ENCODE measurements at regions not wholly inside any gene's neighbourhood (a gene's known extent, or its start where the extent isn't known, plus 50 kb on each side); places are given as distances from the start of the nearest gene placed in this dataset.

DNA sequence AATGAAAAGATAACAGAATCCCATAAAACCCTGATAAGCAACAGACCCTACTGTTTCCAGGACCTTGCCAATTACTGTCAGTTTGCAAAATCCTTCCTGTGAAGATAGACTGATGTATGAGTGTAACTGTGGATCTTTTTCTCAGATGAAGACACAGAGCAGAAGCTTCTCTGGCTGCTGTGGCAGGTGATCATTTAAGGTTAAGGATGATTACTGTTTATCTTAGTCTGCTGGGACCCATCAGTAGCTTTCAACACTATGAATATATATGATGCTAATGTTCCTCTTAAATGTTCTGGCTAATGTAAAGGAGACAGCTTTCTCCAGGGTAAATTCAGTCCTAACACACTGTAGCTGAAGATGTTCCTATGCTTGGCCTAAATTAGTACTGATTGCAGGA, 56.0 kb upstream of the CTTNBP2 start:
- no peak for DNase-seq

DNA sequence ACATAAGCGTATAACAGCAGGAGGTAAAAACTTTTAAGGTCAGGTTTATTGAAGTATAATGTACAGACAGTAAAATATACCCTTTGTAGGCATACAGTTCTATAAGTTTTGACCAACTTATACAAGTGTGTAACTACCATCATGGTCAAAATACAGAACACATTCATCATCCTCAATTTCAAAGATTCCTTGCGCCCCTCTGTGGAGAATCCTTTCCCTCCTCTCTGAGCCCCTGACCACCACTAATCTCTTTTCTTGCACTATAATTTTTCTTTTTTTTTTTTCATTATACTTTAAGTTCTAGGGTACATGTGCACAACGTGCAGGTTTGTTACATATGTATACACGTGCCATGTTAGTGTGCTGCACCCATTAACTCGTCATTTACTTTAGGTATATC, 58.1 kb upstream of the CTTNBP2 start:
- no peak for DNase-seq

DNA sequence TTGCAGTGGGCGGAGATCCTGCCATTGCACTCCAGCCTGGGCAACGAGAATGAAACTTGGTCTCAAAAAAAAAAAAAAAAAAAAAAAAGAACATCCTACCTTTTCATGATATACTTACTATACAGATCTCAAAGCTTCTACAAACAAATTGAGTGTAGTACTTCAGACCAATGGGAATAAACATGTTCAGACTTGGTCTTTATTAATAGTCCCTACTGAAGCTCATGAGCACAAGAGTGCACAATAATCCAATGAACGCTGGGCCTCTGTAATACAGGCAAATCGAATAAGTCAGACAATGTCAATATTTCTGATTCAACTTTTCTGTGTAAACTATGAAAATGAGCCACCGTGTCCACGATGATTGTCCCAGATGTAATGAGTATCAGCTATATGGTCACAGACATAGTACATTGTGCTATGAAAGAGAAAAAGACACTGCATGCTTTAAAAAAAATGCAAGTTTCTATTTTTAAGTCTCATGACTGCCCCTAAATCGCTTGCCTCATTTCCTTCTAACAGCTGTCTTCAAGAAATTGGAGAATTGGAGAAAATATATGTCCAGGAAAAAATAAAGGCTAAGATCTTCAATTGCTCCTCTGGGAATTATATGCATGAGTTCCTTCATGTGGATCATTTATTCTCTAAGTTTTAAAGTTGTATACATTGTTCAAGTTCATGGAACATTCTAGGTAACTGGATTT, 64.0 kb upstream of the CTTNBP2 start:
- DNase-seq = peak; percentile 62

DNA sequence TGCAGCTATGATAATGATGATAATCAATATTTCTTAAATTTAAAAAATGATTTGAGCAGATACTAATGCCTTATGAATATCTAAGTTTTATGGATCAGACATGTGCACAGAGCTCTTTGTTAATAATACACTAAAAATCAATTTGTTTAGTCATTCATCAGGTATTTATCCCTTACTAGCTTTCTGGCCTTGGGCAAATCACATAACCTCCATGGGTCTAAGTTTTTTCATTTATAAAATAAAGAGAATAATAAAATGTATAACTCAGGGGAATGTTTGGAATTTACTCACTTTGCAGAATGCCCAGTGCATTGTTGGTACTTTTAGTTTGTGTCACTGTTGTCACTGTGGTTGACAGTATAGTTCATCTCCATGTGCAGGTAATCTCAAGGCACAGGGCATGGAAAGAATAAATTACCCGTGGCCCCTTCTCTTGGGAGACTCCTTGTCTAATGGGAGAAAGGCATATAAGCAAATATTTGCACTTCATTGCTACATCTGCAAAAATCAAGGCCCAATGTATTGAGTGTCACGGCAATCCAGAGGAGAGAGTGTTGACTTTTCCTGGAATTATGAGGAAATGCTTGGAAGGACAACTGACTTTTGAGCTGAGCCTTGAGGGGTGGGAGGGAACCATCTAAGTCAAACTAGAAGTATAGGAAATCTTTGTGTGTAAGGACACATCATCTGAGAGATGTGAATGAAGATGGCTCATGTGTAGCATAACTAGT, 64.7 kb upstream of the CTTNBP2 start:
- DNase-seq = no peak

DNA sequence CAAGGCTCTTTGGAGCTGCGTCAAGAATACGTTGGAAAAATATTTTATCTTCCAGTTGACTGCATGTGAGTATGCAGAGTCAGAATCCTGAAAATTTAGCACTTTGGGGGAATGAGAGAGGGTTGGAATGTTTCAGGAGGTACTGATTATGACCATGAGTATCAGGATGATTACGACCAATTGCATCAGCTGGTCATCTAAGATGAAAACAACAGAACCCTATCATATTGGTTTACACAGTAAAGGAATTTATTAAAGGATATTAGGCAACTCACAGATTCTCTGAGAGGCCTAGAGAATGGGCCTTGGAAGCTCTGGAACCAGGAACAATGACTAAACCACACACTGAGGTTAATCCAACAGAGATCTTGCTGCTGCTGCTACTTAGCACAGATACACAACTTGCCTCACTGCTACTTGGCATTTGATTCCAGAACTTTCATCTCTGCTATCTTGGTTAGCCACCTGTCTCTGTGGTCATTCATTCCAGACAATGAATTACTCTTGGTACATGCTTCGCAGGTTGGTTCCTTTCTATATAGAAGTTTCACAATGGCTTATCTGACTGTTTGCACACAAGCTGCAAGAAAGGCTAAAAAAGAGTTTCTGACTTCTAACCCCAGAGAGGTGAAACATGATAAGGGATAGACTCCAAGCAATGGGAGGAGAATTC, 68.0 kb upstream of the CTTNBP2 start:
- DNase-seq = no peak

DNA sequence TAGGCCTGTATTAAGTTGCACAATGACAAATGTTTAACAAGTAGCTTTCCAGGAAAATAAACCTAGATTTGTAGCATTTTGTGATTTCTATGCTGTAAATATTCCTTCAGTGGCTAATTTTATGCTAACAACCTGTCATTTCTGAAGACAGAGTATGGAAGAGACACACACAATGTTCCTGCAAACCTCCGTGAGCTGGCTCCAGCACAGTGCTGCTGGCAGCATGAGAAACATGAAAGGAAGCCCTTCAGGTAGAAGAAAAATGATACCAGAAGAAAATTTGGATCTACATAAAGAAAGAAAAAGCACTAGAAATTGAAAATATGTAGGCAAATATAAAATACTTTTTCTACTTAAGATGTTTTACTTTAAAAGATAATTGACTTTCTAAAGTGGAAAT, 69.5 kb upstream of the CTTNBP2 start:
- no peak for DNase-seq

DNA sequence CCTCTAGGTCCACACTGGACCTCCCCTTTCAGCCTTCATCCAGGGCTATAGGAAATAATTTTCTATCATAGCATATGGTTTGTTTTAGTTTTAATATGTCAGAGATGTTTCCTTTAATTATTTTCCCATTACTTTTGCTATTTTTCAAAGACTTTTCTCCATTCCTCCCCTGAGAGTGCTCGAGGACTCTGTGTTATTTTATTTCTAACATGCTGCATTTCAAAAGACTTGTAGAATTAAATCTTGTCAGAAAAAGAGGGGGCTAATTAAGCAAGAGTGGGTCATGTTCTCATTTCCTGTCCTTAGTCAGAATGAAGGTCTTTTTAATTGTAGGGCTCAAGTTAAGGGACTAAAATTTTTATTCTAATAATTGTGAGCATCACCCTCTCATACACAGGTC, 71.6 kb upstream of the CTTNBP2 start:
- no peak for DNase-seq

DNA sequence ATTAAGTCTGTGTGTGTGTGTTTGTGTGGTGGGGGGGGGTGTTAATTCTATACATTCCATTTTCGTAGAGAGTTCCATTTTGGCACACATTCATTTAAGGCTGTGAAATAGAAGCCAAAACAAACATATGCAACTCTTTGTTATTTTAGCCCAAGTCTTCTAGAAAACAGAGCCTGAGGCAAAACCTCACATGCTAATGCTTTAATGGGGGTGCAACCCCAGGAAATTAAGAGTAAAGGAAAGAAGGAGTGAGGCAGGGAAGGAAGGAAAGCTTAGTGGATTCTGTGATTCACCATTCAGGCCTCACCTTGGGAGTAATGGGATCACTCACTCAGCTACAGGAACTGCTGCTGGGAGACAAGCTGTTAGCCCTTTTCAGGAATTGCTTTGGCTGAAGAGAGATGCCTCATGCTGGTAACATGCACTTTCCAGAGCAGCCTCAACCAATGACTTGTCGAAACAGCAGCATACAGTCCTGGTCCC, 73.0 kb upstream of the CTTNBP2 start:
- no peak for DNase-seq

DNA sequence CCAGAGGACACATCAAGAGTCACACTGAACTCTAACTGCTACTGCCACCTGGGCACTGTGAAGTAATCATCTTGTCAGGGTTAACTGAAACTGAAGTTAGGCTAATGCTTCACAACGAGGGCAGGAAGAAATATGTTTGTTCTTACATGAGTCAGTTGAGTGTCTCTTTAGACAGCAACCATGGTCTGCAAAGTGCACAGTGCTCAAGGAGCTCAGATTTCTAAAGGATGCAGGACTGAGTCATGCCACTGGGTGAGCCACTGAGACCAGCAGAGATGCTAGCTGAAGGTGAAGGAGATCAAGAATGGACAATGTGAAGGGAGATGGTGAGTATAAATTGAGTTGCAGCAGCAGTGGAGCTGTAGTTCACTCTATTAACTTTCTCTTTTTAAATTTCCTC, 76.0 kb upstream of the CTTNBP2 start:
- DNase-seq = peak; percentile 28

DNA sequence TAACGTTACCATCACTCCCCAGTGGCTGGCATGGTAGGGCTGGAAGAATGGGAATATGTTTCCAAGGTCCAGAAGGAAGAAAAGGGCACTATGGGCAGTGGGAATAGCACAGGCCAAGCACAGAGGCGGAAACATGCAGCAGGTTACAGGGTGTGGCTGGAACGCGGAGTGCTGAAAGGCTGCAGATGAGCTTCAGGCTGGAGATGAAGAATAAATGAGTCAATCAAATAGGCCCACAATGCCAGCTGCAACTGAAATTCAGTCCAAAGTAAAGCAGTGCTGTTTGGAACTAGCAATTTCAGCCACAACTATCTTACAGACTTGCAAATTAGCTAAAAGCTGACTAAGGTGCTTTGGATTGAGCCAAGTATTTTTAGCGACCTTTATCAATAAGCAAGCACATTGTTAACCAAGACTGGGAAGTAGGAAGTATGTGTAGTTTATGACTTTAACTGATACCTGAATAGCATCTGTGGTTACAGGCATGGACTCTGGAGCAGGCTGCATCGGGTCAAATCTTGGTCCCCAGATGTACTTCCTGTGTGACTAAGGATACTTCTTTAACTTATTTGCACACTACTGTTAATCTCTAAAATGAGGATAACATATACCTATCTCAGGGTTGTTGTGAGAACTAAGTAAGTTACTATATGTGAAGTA, 77.5 kb upstream of the CTTNBP2 start:
- DNase-seq = no peak

DNA sequence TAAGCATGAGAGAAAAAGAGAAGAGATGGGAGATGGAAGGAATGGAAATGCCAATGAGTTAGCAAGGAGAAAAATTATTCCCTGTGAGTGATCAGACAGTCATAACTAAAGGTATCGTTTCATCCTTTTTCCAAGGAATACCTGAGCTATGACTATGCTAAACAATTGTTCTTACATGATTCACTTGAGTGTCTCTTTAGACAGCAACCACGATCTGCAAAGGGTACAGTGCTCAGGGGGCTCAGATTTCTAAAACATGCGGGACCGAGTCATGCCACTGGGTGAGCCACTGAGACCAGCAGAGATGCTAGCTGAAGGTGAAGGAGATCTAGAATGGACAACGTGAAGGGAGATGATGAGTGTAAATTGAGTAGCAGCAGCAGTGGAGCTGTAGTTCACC, 78.0 kb upstream of the CTTNBP2 start:
- DNase-seq = no peak

DNA sequence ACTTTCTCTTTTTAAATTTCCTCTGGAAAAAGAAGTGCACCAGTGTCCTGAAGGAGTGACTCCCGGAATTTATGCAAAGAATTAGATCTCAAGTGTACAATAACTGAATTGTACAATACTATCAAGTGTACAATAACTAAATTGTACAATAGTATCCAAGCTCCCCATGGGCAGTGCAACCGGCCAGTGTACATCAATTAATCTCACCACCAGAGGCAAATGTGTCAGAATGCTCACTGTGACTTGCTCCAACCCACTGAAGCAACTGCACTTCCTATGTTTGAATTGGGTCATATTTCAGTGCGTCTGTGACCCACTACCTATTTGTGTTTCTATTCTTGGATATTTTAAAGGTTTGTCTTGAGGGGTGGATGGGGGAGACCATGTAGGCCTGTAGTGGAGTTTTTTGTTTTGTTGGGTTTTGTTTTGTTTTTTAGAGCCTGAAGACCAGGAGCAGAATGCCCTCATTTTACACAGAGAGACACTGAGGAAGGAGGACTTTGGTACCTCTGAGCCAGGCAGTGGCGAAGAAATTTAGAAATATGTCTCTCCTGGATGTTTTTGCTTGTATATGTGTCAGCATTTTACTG, 78.5 kb upstream of the CTTNBP2 start:
- DNase-seq = no peak

DNA sequence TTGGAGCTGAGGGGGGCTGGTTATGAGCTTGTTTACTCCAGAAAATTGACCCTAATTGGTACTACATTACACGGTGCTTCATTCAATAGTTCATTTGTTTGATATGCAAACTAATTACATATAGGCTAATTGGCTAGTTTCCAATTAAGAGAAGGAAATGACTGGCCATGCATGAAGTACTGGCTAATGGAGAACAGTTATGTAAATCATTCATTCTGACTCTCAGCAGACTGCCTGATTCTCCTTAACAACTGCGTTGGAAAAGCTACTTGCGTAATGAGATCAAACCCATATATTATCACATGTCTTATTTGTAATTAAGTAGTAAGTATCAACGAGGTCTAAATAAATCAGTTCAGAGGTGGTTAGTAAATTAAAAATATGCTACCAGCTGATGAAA, 81.8 kb upstream of the CTTNBP2 start:
- peak; percentile 10 for DNase-seq

DNA sequence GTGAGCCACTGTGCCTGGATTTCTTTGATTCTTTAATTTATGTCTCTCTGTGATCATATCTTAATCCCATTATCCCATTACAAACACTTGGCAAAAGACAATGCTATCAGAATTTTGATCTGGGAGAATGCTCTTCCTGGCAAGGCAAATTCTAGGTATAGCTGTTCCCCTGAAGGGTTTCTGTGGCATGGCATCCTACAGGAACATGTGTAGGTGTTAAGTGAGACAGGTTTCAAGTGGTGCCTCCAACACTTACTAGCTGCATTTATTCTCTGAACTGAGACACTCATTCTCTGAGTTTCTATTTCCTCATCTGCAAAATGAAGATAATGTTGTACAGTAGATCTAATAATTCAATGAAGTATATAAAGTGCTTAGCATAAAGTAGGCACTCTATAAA, 87.1 kb upstream of the CTTNBP2 start:
- no peak for DNase-seq

DNA sequence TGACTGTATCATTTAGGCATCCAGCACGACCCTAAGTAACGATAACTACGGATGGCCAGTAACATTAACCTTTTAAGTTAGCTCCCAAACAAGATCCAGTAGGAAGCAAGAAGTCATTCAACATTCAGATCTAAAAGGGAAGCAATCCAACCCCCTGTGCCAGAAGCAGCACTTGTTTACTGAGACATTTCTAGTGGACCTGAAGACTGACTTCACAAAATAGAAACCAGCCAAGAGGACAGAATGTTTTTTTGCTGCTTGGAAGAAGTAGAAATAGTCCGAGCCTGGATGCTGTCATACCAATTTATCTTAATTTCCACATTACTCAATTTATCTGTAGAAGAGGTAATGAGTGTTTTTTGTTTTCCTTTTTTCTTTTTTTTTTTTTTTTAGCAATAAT, 88.0 kb upstream of the CTTNBP2 start:
- DNase-seq = no peak

DNA sequence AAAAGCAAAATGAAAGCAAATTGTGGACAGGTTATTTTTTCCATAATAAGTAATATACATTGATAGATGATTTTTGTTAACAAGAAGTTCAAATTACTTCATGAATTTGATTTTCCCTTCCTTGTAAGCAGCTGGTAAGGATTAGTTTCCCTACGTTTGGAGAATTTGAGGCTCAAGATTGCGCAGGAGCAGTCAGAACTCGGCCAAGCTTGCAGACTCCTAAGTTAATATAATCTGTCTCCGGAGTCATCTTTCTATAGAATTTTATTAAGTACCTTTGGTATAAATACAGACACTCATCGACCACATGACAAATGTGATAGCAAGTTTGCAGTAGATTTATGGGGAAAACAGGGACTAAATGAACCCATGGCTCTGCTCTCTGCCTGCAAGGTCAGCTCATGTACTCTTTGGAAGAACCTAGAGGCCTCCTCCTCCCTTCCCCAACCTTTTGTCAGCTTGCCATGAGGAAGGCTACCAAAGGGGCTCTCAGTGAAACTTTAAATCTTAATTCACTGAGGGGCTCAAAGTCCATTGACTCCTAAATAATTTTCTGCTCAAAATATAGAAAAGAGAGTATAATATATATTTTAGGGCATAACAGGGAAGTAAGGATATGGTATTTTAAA, 89.2 kb upstream of the CTTNBP2 start:
- no peak for DNase-seq

DNA sequence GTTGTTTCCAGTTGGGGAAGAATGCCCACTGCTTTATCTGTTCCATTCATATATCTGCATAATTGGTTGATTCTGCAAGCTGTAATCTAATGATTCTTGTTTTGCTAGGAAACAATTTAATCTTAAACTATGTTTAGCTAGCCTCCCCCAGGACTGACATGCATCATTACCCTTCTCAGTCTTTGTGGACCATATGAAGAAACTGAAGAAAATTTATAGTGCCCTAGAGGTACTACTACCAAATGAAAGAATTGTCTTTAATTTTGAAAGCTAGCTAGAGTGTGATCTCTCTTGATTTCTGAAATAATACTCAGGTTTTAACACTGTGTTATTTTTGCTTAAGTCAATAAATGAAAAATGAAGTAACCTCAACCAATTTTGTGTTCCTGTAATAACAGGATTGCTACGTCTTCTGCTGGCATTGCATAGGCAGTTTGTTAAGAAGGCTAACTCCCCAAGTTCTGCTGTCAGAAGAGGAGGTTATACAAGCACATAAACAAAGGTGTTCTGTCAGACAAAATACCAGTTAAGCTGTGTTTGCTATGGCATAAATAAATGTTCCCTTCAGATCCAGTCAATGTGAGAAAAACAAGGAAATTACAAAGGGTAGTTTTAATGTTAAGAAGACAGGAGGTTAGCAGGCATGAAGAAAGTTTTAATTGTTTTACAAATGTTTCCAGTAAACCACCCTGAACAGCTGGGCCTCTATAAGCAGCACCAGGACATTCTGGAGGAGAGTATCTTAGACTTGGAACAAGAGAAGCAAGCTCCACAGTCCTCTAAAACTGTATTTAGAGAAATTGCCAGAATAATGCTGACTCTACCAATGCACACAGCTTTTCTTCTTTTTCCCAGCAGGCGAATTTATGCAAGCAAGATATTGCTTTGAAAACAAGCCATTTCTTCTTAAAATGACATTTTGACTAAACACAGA, 90.3 kb upstream of the CTTNBP2 start:
- no peak for DNase-seq

DNA sequence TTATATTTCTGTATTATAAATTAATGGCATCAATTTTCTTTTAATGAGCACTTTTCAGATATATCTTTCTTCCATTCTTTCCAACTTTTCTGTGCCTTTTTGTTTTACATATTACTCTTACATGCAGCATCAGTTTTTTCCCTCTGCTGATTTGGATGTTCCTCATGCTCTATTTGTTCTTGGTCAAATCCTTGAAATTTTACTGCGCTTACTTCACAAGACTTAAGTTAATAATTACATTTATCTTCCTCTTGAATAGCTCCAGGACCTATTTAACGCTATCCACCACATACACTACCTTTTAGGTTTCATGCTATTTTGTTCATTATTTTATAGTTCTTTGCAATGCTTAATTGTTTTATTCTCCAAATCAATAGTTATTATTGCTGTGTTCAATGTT, 97.6 kb upstream of the CTTNBP2 start:
- DNase-seq = no peak

DNA sequence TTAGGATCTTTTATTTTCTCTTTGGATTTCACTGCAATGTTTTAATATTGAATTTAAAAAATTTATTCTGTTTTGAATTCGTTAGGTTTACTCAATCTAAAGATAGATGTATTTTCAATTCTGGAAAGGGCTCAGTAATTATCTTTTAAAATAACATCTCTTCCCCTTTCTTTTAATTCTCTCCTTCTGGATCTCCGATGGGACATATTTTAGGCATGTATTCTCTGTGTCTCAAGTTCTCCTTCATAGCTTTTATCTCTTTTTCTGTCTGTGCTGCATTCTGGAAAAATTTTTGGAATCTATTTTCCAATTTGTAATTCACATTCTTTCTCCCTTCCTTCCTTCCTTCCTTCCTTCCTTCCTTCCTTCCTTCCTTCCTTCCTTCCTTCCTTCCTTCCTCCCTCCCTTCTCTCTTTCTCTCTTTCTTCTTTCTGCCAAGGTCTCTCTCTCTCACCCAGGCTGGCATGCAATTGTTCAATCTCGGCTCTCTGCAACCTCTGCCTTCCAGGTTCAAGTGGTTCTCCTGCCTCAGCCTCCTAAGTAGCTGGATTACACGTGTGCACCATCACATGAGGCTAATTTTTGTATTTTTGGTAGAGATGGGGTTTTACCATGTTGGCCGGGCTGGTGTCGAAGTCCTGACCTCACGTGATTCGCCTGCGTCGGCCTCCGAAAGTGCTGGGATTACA, 98.5 kb upstream of the CTTNBP2 start:
- no peak for DNase-seq

DNA sequence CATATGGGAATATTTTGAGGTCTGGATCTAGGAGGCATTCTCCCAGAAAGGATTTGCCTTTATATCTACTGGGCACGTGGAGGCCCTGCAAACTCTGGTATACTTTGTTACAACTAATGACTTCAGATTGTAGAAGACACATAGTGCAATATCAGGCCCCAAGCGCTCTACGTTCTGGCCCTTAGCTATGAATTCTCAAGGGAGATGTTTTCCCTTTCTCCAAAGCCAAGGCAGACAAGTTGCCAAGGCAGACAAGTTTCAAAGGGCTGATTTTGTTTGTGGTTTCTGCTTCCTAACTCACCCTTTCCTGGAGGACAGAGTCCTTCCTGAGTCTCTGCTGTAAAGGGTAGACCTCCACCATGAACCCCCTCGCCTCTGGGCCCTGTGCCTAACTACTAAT, 99.4 kb upstream of the CTTNBP2 start:
- no peak for DNase-seq

DNA sequence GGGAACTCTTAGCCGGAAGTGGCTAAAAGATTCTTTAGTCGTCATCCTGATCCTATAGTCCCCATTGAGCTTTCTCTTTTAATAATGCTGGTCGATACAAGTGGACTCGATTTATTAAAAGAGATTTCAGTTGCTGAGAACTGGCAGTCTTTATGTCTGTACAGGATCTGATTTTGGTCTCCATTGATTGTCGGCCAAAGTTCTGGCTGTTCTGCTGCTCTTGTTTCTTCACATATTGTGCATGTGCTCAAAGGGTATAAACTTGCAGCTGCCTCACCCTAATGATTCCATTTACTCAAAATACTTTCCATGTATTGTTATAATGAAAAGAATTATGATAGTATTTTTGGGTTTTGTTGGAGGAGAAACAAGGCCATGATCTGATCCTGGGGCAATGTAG, 100.7 kb upstream of the CTTNBP2 start:
- no peak for DNase-seq

Data from DMS79 (cell line).